IMR-90 (cell line): ENCODE measurements at regions not wholly inside any gene's neighbourhood (a gene's known extent, or its start where the extent isn't known, plus 50 kb on each side); places are given as distances from the start of the nearest gene placed in this dataset.

ENCODE experiments used
- ATAC-seq: fragments of 200-7000 bp; cut with Tn5 transposase; 2 replicates; pipeline ENCODE4 v1.9.1; 2020; ENCODE audit warnings: low read depth, mild to moderate bottlenecking, moderate library complexity
- BruUV-seq: library from RNA; stranded (reverse); fragments of 400-500 nt; replicated peaks from 2 replicates; lab custom pipeline; 2021; lab: Mats Ljungman, UMichigan
- CTCF ChIA-PET: fragments of 300-600 bp; formaldehyde crosslinking; extraction: SDS; loops from one replicate; lab custom pipeline; 2021; ENCODE audit warnings: antibody characterized with exemption; lab: Yijun Ruan, JAX
- POLR2A ChIA-PET: fragments of 300-600 bp; sonication (Branson Sonifier 250); formaldehyde crosslinking; loops from one replicate; lab custom pipeline; 2022; ENCODE audit warnings: antibody characterized with exemption; ENCODE audit not compliant: unreplicated experiment; lab: Charles Lee
- DNase-seq: peaks from one replicate; pipeline ENCODE4 v3.0.0; 2013
- H2AFZ ChIP-seq: replicated peaks from 2 replicates; pipeline ENCODE3; 2013; ENCODE audit warnings: low read length, mild to moderate bottlenecking; ENCODE audit not compliant: poor library complexity
- H2AK5ac ChIP-seq: 2 replicates; pipeline ENCODE4 v1.6.1; 2013; ENCODE audit warnings: low read depth, low read length, inconsistent platforms
- H2AK9ac ChIP-seq: replicated peaks from 2 replicates; pipeline ENCODE3; 2013; ENCODE audit warnings: mild to moderate bottlenecking, low read depth, low read length, moderate library complexity; ENCODE audit not compliant: poor library complexity
- H2BK120ac ChIP-seq: 2 replicates; pipeline ENCODE4 v1.6.1; 2013; ENCODE audit warnings: low read depth, low read length, inconsistent platforms
- H2BK15ac ChIP-seq: 3 replicates; pipeline ENCODE4 v1.6.1; 2013; ENCODE audit warnings: low read depth, low read length, inconsistent platforms
- H2BK20ac ChIP-seq: 2 replicates; pipeline ENCODE4 v1.6.1; 2013; ENCODE audit warnings: low read depth, mild to moderate bottlenecking, inconsistent platforms, low read length, moderate library complexity
- H2BK5ac ChIP-seq: 2 replicates; pipeline ENCODE4 v1.6.1; 2013; ENCODE audit warnings: mild to moderate bottlenecking, low read depth, low read length, inconsistent platforms; ENCODE audit not compliant: poor library complexity, severe bottlenecking
- H3K14ac ChIP-seq: replicated peaks from 2 replicates; pipeline ENCODE4 v1.6.1; 2013; ENCODE audit warnings: low read depth, low read length, inconsistent platforms
- H3K18ac ChIP-seq: 2 replicates; pipeline ENCODE4 v1.6.1; 2013; ENCODE audit warnings: low read depth, low read length, control low read depth
- H3K23ac ChIP-seq: 2 replicates; pipeline ENCODE4 v1.6.1; 2013; ENCODE audit warnings: low read depth, low read length, inconsistent platforms
- H3K27ac ChIP-seq: 2 replicates; pipeline ENCODE4 v1.5.1; 2013; ENCODE audit warnings: mild to moderate bottlenecking, control low read depth, low read length; ENCODE audit not compliant: insufficient read depth
- H3K27me3 ChIP-seq: 2 replicates; pipeline ENCODE4 v1.6.1; 2013; ENCODE audit warnings: low read length; ENCODE audit not compliant: control insufficient read depth, insufficient read depth
- H3K36me3 ChIP-seq: 2 replicates; pipeline ENCODE4 v1.6.1; 2013; ENCODE audit warnings: low read length, mixed read lengths; ENCODE audit not compliant: control insufficient read depth, insufficient read depth
- H3K4ac ChIP-seq: 2 replicates; pipeline ENCODE4 v1.6.1; 2013; ENCODE audit warnings: low read depth, low read length, inconsistent platforms
- H3K4me1 ChIP-seq: 2 replicates; pipeline ENCODE4 v1.6.1; 2013; ENCODE audit warnings: low read length, mixed read lengths; ENCODE audit not compliant: control insufficient read depth, insufficient read depth
- H3K4me2 ChIP-seq: 2 replicates; pipeline ENCODE4 v1.6.1; 2013; ENCODE audit warnings: low read depth, mild to moderate bottlenecking, control low read depth, low read length, moderate library complexity
- H3K4me3 ChIP-seq: 2 replicates; pipeline ENCODE4 v1.5.1; 2013; ENCODE audit warnings: low read depth, mild to moderate bottlenecking, control low read depth, low read length, moderate library complexity; ENCODE audit not compliant: insufficient read depth
- H3K56ac ChIP-seq: 2 replicates; pipeline ENCODE4 v1.6.1; 2013; ENCODE audit warnings: low read length, inconsistent platforms; ENCODE audit not compliant: insufficient read depth; ENCODE audit errors: extremely low read depth
- H3K79me1 ChIP-seq, 2 experiments: 2 replicates each; pipeline ENCODE4 v1.6.1; 2013; ENCODE audit warnings: low read length in 2 of 2, inconsistent platforms in 1 of 2, low read depth in 1 of 2
- H3K9ac ChIP-seq: 2 replicates; pipeline ENCODE4 v1.6.1; 2013; ENCODE audit warnings: low read depth, low read length, control low read depth
- H3K9me1 ChIP-seq: 2 replicates; pipeline ENCODE4 v1.6.1; 2013; ENCODE audit warnings: low read length, inconsistent platforms; ENCODE audit not compliant: insufficient read depth
- H3K9me3 ChIP-seq: 2 replicates; pipeline ENCODE4 v1.6.1; 2013; ENCODE audit warnings: low read length; ENCODE audit not compliant: control insufficient read depth, insufficient read depth
- H4K20me1 ChIP-seq: 2 replicates; pipeline ENCODE4 v1.6.1; 2013; ENCODE audit warnings: low read length, inconsistent platforms; ENCODE audit not compliant: insufficient read depth
- H4K5ac ChIP-seq: 2 replicates; pipeline ENCODE4 v1.6.1; 2013; ENCODE audit warnings: mild to moderate bottlenecking, low read depth, low read length, control low read depth
- H4K8ac ChIP-seq, 2 experiments: 2 replicates each; pipeline ENCODE4 v1.6.1; 2013; ENCODE audit warnings: low read depth in 2 of 2, low read length in 2 of 2, control low read depth in 1 of 2, inconsistent platforms in 1 of 2
- H4K91ac ChIP-seq: 2 replicates; pipeline ENCODE4 v1.6.1; 2013; ENCODE audit warnings: low read depth, low read length, inconsistent platforms; ENCODE audit not compliant: insufficient read depth
- BHLHE40 ChIP-seq: fragments of 150-350 bp; IDR thresholded peaks from 2 replicates; pipeline ENCODE4 v1.6.1; 2016; ENCODE audit warnings: mild to moderate bottlenecking, low read depth, low read length
- CEBPB ChIP-seq: IDR thresholded peaks from 2 replicates; pipeline ENCODE4 v1.6.1; 2012; ENCODE audit warnings: low read depth, low read length, improper control_type of control experiment
- CHD1 ChIP-seq: IDR thresholded peaks from 2 replicates; pipeline ENCODE4 v1.6.1; 2012; ENCODE audit warnings: low read depth, low read length, improper control_type of control experiment
- FOS ChIP-seq: fragments of 150-350 bp; IDR thresholded peaks from 2 replicates; pipeline ENCODE4 v1.6.1; 2016; ENCODE audit warnings: low read depth, low read length
- MAFK ChIP-seq: IDR thresholded peaks from 2 replicates; pipeline ENCODE4 v1.6.1; 2012; ENCODE audit warnings: low read depth, low read length, improper control_type of control experiment
- MAZ ChIP-seq: IDR thresholded peaks from 2 replicates; pipeline ENCODE4 v1.6.1; 2012; ENCODE audit warnings: low read depth, mild to moderate bottlenecking, low read length, improper control_type of control experiment, moderate library complexity, borderline replicate concordance
- MXI1 ChIP-seq: IDR thresholded peaks from 2 replicates; pipeline ENCODE4 v1.6.1; 2012; ENCODE audit warnings: low read depth, mild to moderate bottlenecking, low read length, moderate library complexity, borderline replicate concordance
- NFE2L2 ChIP-seq: fragments of 150-350 bp; IDR thresholded peaks from 2 replicates; pipeline ENCODE4 v1.6.1; 2016; ENCODE audit warnings: low read depth, mild to moderate bottlenecking, low read length
- POLR2A ChIP-seq: IDR thresholded peaks from 2 replicates; pipeline ENCODE4 v1.6.1; 2012; ENCODE audit warnings: mild to moderate bottlenecking, low read depth, low read length
- RAD21 ChIP-seq: IDR thresholded peaks from 2 replicates; pipeline ENCODE4 v1.6.1; 2012; ENCODE audit warnings: low read length, improper control_type of control experiment
- RCOR1 ChIP-seq: IDR thresholded peaks from 2 replicates; pipeline ENCODE4 v1.6.1; 2012; ENCODE audit warnings: mild to moderate bottlenecking, low read length, improper control_type of control experiment; ENCODE audit not compliant: insufficient replicate concordance
- RFX5 ChIP-seq: IDR thresholded peaks from 2 replicates; pipeline ENCODE4 v1.8.0; 2012; ENCODE audit warnings: low read depth, mild to moderate bottlenecking, low read length, moderate library complexity
- SMC3 ChIP-seq: fragments of 150-350 bp; IDR thresholded peaks from 2 replicates; pipeline ENCODE4 v1.6.1; 2016; ENCODE audit warnings: low read depth, mild to moderate bottlenecking, antibody characterized with exemption, low read length, moderate library complexity
- dilution Hi-C: fragments of 300-500 bp; cut with HindIII; formaldehyde crosslinking; loops from one replicate; pipeline ENCODE4 v1.14.3; 2018; ENCODE audit warnings: low sequenced_read_pairs; ENCODE audit not compliant: unreplicated experiment
- in situ Hi-C: fragments of 300-500 bp; cut with MboI; formaldehyde crosslinking; loops from 3 replicates; pipeline ENCODE4 v1.14.3; 2019; ENCODE audit warnings: low sequenced_read_pairs, inconsistent platforms, mixed read lengths
- intact Hi-C: fragments of 100-400 bp; cut with micrococcal nuclease; formaldehyde crosslinking; loops from 2 replicates; pipeline ENCODE4 v1.10.0; 2022
- TF ChIP-seq, protein P1 (sequence below): conservative IDR thresholded peaks from 2 replicates; pipeline ENCODE4 v1.5.1; 2012; ENCODE audit warnings: mild to moderate bottlenecking, low read depth, low read length, improper control_type of control experiment
- TF ChIP-seq, protein P2 (sequence below): fragments of 150-350 bp; IDR thresholded peaks from 2 replicates; pipeline ENCODE4 v1.6.1; 2016; ENCODE audit warnings: low read depth, mild to moderate bottlenecking, low read length, moderate library complexity, borderline replicate concordance
- TF ChIP-seq, protein P3 (sequence below): fragments of 150-350 bp; IDR thresholded peaks from 2 replicates; pipeline ENCODE4 v1.6.1; 2017; ENCODE audit warnings: mild to moderate bottlenecking, antibody characterized with exemption, low read length, low read depth

DNA sequence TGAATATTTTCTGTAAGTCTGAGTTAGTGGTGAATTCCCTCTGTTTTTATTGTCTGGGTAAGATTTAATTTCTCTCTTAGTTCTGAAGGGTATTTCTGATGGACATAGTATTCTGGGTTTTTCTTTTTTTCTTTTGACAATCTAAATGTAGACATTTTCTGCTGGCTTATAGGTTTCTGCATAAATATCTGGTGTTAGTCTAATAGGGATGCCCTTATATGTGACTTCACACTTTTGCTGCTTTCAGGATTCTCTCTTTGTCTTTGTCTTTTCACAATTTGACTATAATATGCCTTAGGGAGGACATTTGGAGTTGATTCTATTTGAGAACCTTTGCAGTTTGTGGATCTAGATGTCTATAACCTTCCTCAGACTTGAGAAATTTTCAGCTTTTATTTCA lies 667.2 kb downstream of the EPHA7 start:
- no peak overlapping the region for H3K27ac ChIP-seq
- no TSS peak for BruUV-seq
- POLR2A ChIA-PET: no interaction called here
- no peak overlapping the region for H3K9ac ChIP-seq
- intact Hi-C loops: no loop called here
- DNase-seq (no peak), ATAC-seq (no peak)
- H3K27me3 ChIP-seq: no peaks in the 10 kb centered on the region
- TF ChIP-seq, protein P1, sequence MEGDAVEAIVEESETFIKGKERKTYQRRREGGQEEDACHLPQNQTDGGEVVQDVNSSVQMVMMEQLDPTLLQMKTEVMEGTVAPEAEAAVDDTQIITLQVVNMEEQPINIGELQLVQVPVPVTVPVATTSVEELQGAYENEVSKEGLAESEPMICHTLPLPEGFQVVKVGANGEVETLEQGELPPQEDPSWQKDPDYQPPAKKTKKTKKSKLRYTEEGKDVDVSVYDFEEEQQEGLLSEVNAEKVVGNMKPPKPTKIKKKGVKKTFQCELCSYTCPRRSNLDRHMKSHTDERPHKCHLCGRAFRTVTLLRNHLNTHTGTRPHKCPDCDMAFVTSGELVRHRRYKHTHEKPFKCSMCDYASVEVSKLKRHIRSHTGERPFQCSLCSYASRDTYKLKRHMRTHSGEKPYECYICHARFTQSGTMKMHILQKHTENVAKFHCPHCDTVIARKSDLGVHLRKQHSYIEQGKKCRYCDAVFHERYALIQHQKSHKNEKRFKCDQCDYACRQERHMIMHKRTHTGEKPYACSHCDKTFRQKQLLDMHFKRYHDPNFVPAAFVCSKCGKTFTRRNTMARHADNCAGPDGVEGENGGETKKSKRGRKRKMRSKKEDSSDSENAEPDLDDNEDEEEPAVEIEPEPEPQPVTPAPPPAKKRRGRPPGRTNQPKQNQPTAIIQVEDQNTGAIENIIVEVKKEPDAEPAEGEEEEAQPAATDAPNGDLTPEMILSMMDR: no peak
- TF ChIP-seq BHLHE40: no peak
- TF ChIP-seq MXI1: no peak
- TF ChIP-seq NFE2L2: no peak
- TF ChIP-seq MAFK: no peak
- no peak for TF ChIP-seq RFX5
- TF ChIP-seq, protein P2, sequence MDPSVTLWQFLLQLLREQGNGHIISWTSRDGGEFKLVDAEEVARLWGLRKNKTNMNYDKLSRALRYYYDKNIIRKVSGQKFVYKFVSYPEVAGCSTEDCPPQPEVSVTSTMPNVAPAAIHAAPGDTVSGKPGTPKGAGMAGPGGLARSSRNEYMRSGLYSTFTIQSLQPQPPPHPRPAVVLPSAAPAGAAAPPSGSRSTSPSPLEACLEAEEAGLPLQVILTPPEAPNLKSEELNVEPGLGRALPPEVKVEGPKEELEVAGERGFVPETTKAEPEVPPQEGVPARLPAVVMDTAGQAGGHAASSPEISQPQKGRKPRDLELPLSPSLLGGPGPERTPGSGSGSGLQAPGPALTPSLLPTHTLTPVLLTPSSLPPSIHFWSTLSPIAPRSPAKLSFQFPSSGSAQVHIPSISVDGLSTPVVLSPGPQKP: no peak
- no peak for TF ChIP-seq MAZ
- no peak for TF ChIP-seq CEBPB
- TF ChIP-seq RAD21: no peak
- no peak for TF ChIP-seq CHD1
- TF ChIP-seq RCOR1: no peak
- TF ChIP-seq FOS: no peak
- TF ChIP-seq SMC3: no peak
- TF ChIP-seq POLR2A: no peak
- TF ChIP-seq, protein P3, sequence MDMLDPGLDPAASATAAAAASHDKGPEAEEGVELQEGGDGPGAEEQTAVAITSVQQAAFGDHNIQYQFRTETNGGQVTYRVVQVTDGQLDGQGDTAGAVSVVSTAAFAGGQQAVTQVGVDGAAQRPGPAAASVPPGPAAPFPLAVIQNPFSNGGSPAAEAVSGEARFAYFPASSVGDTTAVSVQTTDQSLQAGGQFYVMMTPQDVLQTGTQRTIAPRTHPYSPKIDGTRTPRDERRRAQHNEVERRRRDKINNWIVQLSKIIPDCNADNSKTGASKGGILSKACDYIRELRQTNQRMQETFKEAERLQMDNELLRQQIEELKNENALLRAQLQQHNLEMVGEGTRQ: no peak
- no peak overlapping the region for H3K14ac ChIP-seq
- H2BK15ac ChIP-seq: no peak overlapping the region
- H4K20me1 ChIP-seq: no peaks in the 10 kb centered on the region
- in situ Hi-C loops: no loop called here
- no peak overlapping the region for H3K4me2 ChIP-seq
- no peak overlapping the region for H4K5ac ChIP-seq
- no peak overlapping the region for H4K8ac ChIP-seq
- H3K36me3 ChIP-seq: no peaks in the 10 kb centered on the region
- no peak overlapping the region for H4K91ac ChIP-seq
- H3K56ac ChIP-seq: no peak overlapping the region
- peaks cover 3% of the 10 kb centered on the region for H3K9me3 ChIP-seq
- no peak overlapping the region for H2AK5ac ChIP-seq
- no peak overlapping the region for H2AK9ac ChIP-seq
- no peak overlapping the region for H2AFZ ChIP-seq
- H3K9me1 ChIP-seq: no peaks in the 10 kb centered on the region
- H3K4me1 ChIP-seq: no peaks in the 10 kb centered on the region
- H2BK120ac ChIP-seq: no peak overlapping the region
- H3K4me3 ChIP-seq: no peak overlapping the region
- no peak overlapping the region for H3K4ac ChIP-seq
- CTCF ChIA-PET: no interaction called here
- dilution Hi-C loops: no loop called here
- H3K79me1 ChIP-seq: no peaks in the 10 kb centered on the region
- H2BK20ac ChIP-seq: no peak overlapping the region
- no peak overlapping the region for H2BK5ac ChIP-seq
- no peak overlapping the region for H3K18ac ChIP-seq
- no peak overlapping the region for H3K23ac ChIP-seq
